CD14-positive monocyte (primary cell): ENCODE measurements at regions not wholly inside any gene's neighbourhood (a gene's known extent, or its start where the extent isn't known, plus 50 kb on each side); places are given as distances from the start of the nearest gene placed in this dataset.

Source experiments
- DNase-seq, 3 donors: peaks; one replicate each; pipeline ENCODE4 v3.0.0-alpha.2; 2011 to 2022
- H2AFZ ChIP-seq: 2 replicates; pipeline ENCODE4 v1.6.0; 2012; ENCODE audit warnings: mild to moderate bottlenecking, low read depth, low read length, inconsistent platforms; ENCODE audit not compliant: insufficient read depth, poor library complexity, severe bottlenecking
- H3K27ac ChIP-seq, 2 donors: 1 replicate in 1 of 2; 2 replicates in 1 of 2; pipeline ENCODE4 v1.5.1; 2012 to 2013; ENCODE audit warnings: low read length in 2 of 2, control low read depth in 1 of 2, inconsistent platforms in 1 of 2, low read depth in 1 of 2, mild to moderate bottlenecking in 1 of 2
- H3K27me3 ChIP-seq, 2 donors: one replicate each; pipeline versions ENCODE4 v1.6.0 to v1.6.1; 2011 to 2013; ENCODE audit warnings: low read length in 2 of 2; ENCODE audit not compliant: control insufficient read depth in 2 of 2, insufficient read depth in 2 of 2
- H3K36me3 ChIP-seq, 2 donors: replicated peaks in 1 of 2; 1 replicate in 1 of 2; 2 replicates in 1 of 2; pipeline versions ENCODE4 v1.5.1 to v1.6.1; 2012 to 2013; ENCODE audit warnings: low read length in 2 of 2, control low read depth in 1 of 2, inconsistent platforms in 1 of 2, mild to moderate bottlenecking in 1 of 2; ENCODE audit not compliant: insufficient read depth in 2 of 2, control insufficient read depth in 1 of 2
- H3K4me1 ChIP-seq, 2 donors: 1 replicate in 1 of 2; 2 replicates in 1 of 2; pipeline versions ENCODE4 v1.5.1 to v1.6.1; 2012 to 2013; ENCODE audit warnings: low read length in 2 of 2, control low read depth in 1 of 2, inconsistent platforms in 1 of 2, mild to moderate bottlenecking in 1 of 2, moderate library complexity in 1 of 2; ENCODE audit not compliant: insufficient read depth in 2 of 2, control insufficient read depth in 1 of 2
- H3K4me2 ChIP-seq: replicated peaks from 2 replicates; pipeline ENCODE3; 2012; ENCODE audit warnings: low read length, moderate library complexity, mild to moderate bottlenecking; ENCODE audit not compliant: poor library complexity, severe bottlenecking; ENCODE audit errors: extremely low read depth
- H3K4me3 ChIP-seq, 3 experiments: fragments of 200-600 bp in 1 of 3; sonication (generic) in 1 of 3; replicated peaks in 1 of 3; 1 replicate in 2 of 3; 2 replicates in 1 of 3; pipeline ENCODE4 v1.5.1; 2011 to 2013; ENCODE audit warnings: low read length in 3 of 3, mild to moderate bottlenecking in 3 of 3, control low read depth in 2 of 3, low read depth in 2 of 3, inconsistent platforms in 1 of 3, moderate library complexity in 1 of 3
- H3K79me2 ChIP-seq: 2 replicates; pipeline ENCODE4 v1.6.0; 2012; ENCODE audit warnings: mild to moderate bottlenecking, control low read depth, inconsistent platforms, low read length, moderate library complexity; ENCODE audit not compliant: insufficient read depth
- H3K9ac ChIP-seq: 2 replicates; pipeline ENCODE4 v1.6.0; 2017; ENCODE audit warnings: low read length, mild to moderate bottlenecking; ENCODE audit not compliant: insufficient read depth, poor library complexity, severe bottlenecking
- H3K9me3 ChIP-seq, 2 donors: replicated peaks in 1 of 2; 1 replicate in 1 of 2; 2 replicates in 1 of 2; pipeline versions ENCODE4 v1.5.1 to v1.6.1; 2012 to 2013; ENCODE audit warnings: low read length in 2 of 2, control low read depth in 1 of 2; ENCODE audit not compliant: control insufficient read depth in 1 of 2, insufficient read depth in 1 of 2
- H4K20me1 ChIP-seq: 2 replicates; pipeline ENCODE4 v1.6.0; 2012; ENCODE audit warnings: mild to moderate bottlenecking, low read length, control low read depth, moderate library complexity; ENCODE audit not compliant: insufficient read depth
- H3K27ac Mint-ChIP-seq, 7 donors: one replicate each; pipeline ENCODE4 v1.8.0; 2020; ENCODE audit warnings: mild to moderate bottlenecking in 7 of 7, mixed read lengths in 7 of 7, moderate library complexity in 6 of 7, inconsistent platforms in 2 of 7
- H3K27me3 Mint-ChIP-seq, 3 donors: one replicate each; pipeline ENCODE4 v1.8.0; 2021 to 2022; ENCODE audit warnings: low read depth in 3 of 3, mild to moderate bottlenecking in 3 of 3, mixed read lengths in 3 of 3, moderate library complexity in 3 of 3, inconsistent platforms in 1 of 3
- H3K36me3 Mint-ChIP-seq, 2 donors: one replicate each; pipeline ENCODE4 v1.8.0; 2020; ENCODE audit warnings: mixed read lengths in 2 of 2, inconsistent platforms in 1 of 2, mild to moderate bottlenecking in 1 of 2
- H3K4me1 Mint-ChIP-seq: one replicate; pipeline ENCODE4 v1.8.0; 2020; ENCODE audit warnings: mild to moderate bottlenecking, mixed read lengths
- H3K4me3 Mint-ChIP-seq, 2 donors: one replicate each; pipeline ENCODE4 v1.8.0; 2020; ENCODE audit warnings: mild to moderate bottlenecking in 2 of 2, mixed read lengths in 2 of 2, moderate library complexity in 1 of 2
- H3K9me3 Mint-ChIP-seq, 7 donors: one replicate each; pipeline ENCODE4 v1.8.0; 2020 to 2022; ENCODE audit warnings: mixed read lengths in 7 of 7, mild to moderate bottlenecking in 6 of 7, moderate library complexity in 6 of 7, inconsistent platforms in 2 of 7
- CTCF ChIP-seq: fragments of 200-600 bp; IDR thresholded peaks from one replicate; pipeline ENCODE4 v1.8.0; 2022; ENCODE audit warnings: antibody characterized with exemption, mild to moderate bottlenecking
- WGBS: methylation state at CpG from one replicate; pipeline ENCODE4 v1.1.5; 2013; ENCODE audit warnings: missing lambda C conversion rate; ENCODE audit not compliant: insufficient coverage; 5-methylcytosine and 5-hydroxymethylcytosine counted together
- intact Hi-C, 2 donors: fragments of 100-400 bp; cut with micrococcal nuclease; formaldehyde crosslinking; loops; one replicate each; pipeline versions ENCODE4 v1.15.0 to v1.15.1; 2023

- intact Hi-C loops, result no loop called here
- no peaks in the 10 kb centered on the region for H3K79me2 ChIP-seq
Measured at GRCh38 chr6:54441687-54442248, 133.5 kb downstream of the TINAG start.

GRCh38 chr6:54445207-54445606, 137.0 kb downstream of the TINAG start:
- no peaks in the 10 kb centered on the region for H3K36me3 ChIP-seq
- H3K9ac ChIP-seq, result no peak overlapping the region
- no peak overlapping the region for H3K27ac Mint-ChIP-seq
- no peak for TF ChIP-seq CTCF
- no peaks in the 10 kb centered on the region for H4K20me1 ChIP-seq
- H3K4me3 Mint-ChIP-seq, result no peak overlapping the region
- intact Hi-C loops, result no loop called here
- H3K4me1 ChIP-seq, result no peaks in the 10 kb centered on the region
- no peaks in the 10 kb centered on the region for H3K27me3 Mint-ChIP-seq
- H3K9me3 Mint-ChIP-seq, result peaks cover 6 to 25% (median 12%) of the 10 kb centered on the region in 7 donors
- H3K4me2 ChIP-seq, result no peak overlapping the region
- H2AFZ ChIP-seq, result no peak overlapping the region
- DNase-seq, result no peak
- H3K27me3 ChIP-seq, result no peaks in the 10 kb centered on the region
- no peaks in the 10 kb centered on the region for H3K79me2 ChIP-seq
- no peak overlapping the region for H3K27ac ChIP-seq
- peaks cover 21 to 26% of the 10 kb centered on the region in 2 donors for H3K9me3 ChIP-seq
- H3K36me3 Mint-ChIP-seq, result no peaks in the 10 kb centered on the region
- H3K4me3 ChIP-seq, result no peak overlapping the region
- H3K4me1 Mint-ChIP-seq, result no peaks in the 10 kb centered on the region

More at GRCh38 chr6:54441687-54442248, 133.5 kb downstream of the TINAG start:
- H3K9me3 ChIP-seq, result peaks cover 21 to 30% of the 10 kb centered on the region in 2 donors
- no peak overlapping the region for H3K4me2 ChIP-seq
- H3K36me3 Mint-ChIP-seq, result no peaks in the 10 kb centered on the region
- H3K4me3 ChIP-seq, result no peak overlapping the region
- H3K9ac ChIP-seq, result no peak overlapping the region
- WGBS, result 88% methylated on average over 7 of the region's 7 CpGs
- no peaks in the 10 kb centered on the region for H3K36me3 ChIP-seq
- H3K27me3 Mint-ChIP-seq, result no peaks in the 10 kb centered on the region
- H3K27ac Mint-ChIP-seq, result no peak overlapping the region
- no peak overlapping the region for H2AFZ ChIP-seq
- no peaks in the 10 kb centered on the region for H4K20me1 ChIP-seq
- no peak for TF ChIP-seq CTCF
- H3K27me3 ChIP-seq, result no peaks in the 10 kb centered on the region
- no peak overlapping the region for H3K27ac ChIP-seq
- no peaks in the 10 kb centered on the region for H3K4me1 ChIP-seq
- peaks cover 6 to 25% (median 15%) of the 10 kb centered on the region in 7 donors for H3K9me3 Mint-ChIP-seq
- no peak overlapping the region for H3K4me3 Mint-ChIP-seq
- H3K4me1 Mint-ChIP-seq, result no peaks in the 10 kb centered on the region
- DNase-seq, result no peak
